ENCODE measurements at regions not wholly inside any gene's neighbourhood (a gene's known extent, or its start where the extent isn't known, plus 50 kb on each side); places are given as distances from the start of the nearest gene placed in this dataset.

DNA sequence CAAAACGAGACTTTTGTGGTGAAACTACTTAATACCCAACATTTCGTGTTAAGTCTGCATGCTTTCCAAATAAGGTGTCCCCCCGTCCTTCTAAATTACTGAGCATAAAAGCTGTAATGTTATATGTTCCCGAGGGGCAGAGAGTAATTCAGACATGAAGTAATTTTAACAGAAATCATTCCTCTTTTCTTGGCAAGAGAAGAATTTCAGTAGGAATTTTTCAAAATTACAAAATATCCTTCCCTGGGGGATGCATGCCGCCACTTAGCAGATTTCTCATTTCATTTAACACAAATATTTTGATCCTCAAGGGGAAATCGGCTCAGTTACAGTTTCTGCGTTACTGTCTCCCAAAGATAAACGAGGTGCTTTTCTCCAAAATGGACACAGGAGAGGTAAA is 213.2 kb upstream of the RHOBTB1 start:
- TF ChIP-seq, protein P1, sequence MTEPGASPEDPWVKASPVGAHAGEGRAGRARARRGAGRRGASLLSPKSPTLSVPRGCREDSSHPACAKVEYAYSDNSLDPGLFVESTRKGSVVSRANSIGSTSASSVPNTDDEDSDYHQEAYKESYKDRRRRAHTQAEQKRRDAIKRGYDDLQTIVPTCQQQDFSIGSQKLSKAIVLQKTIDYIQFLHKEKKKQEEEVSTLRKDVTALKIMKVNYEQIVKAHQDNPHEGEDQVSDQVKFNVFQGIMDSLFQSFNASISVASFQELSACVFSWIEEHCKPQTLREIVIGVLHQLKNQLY (CRISPR knock-in tag; IDR thresholded peaks at IDR 0.05): no peak
- TF ChIP-seq, protein P2, sequence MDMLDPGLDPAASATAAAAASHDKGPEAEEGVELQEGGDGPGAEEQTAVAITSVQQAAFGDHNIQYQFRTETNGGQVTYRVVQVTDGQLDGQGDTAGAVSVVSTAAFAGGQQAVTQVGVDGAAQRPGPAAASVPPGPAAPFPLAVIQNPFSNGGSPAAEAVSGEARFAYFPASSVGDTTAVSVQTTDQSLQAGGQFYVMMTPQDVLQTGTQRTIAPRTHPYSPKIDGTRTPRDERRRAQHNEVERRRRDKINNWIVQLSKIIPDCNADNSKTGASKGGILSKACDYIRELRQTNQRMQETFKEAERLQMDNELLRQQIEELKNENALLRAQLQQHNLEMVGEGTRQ (IDR thresholded peaks at IDR 0.05; ENCODE audit: low read depth, low read length): no peak
- TF ChIP-seq, protein P2 (CRISPR knock-in tag; IDR thresholded peaks at IDR 0.05; ENCODE audit: borderline replicate concordance): no peak
- TF ChIP-seq POLR2G (IDR thresholded peaks at IDR 0.05; ENCODE audit: low read depth, low read length) (no peak), ZFP36L2 (CRISPR knock-in tag; IDR thresholded peaks at IDR 0.05) (no peak), PAWR (CRISPR knock-in tag; IDR thresholded peaks at IDR 0.05; ENCODE audit: borderline replicate concordance) (no peak), ZBTB8A (CRISPR knock-in tag; IDR thresholded peaks at IDR 0.05; ENCODE audit: borderline replicate concordance, low read depth) (no peak), NRL (CRISPR knock-in tag; IDR thresholded peaks at IDR 0.05; ENCODE audit: borderline replicate concordance) (no peak), SNAPC2 (CRISPR knock-in tag; IDR thresholded peaks at IDR 0.05) (no peak), ONECUT2 (CRISPR knock-in tag; IDR thresholded peaks at IDR 0.05) (no peak), ATAD3A (CRISPR knock-in tag; IDR thresholded peaks at IDR 0.05) (no peak), ZSCAN29 (CRISPR knock-in tag; conservative IDR thresholded peaks at IDR 0.05) (no peak)
- TF ChIP-seq, protein P3, sequence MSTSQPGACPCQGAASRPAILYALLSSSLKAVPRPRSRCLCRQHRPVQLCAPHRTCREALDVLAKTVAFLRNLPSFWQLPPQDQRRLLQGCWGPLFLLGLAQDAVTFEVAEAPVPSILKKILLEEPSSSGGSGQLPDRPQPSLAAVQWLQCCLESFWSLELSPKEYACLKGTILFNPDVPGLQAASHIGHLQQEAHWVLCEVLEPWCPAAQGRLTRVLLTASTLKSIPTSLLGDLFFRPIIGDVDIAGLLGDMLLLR (CRISPR knock-in tag; IDR thresholded peaks at IDR 0.05): no peak
- TF ChIP-seq, protein P4, sequence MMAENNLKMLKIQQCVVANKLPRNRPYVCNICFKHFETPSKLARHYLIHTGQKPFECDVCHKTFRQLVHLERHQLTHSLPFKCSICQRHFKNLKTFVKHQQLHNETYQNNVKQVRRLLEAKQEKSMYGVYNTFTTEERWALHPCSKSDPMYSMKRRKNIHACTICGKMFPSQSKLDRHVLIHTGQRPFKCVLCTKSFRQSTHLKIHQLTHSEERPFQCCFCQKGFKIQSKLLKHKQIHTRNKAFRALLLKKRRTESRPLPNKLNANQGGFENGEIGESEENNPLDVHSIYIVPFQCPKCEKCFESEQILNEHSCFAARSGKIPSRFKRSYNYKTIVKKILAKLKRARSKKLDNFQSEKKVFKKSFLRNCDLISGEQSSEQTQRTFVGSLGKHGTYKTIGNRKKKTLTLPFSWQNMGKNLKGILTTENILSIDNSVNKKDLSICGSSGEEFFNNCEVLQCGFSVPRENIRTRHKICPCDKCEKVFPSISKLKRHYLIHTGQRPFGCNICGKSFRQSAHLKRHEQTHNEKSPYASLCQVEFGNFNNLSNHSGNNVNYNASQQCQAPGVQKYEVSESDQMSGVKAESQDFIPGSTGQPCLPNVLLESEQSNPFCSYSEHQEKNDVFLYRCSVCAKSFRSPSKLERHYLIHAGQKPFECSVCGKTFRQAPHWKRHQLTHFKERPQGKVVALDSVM (CRISPR knock-in tag; IDR thresholded peaks at IDR 0.05): no peak
- TF ChIP-seq, protein P5, sequence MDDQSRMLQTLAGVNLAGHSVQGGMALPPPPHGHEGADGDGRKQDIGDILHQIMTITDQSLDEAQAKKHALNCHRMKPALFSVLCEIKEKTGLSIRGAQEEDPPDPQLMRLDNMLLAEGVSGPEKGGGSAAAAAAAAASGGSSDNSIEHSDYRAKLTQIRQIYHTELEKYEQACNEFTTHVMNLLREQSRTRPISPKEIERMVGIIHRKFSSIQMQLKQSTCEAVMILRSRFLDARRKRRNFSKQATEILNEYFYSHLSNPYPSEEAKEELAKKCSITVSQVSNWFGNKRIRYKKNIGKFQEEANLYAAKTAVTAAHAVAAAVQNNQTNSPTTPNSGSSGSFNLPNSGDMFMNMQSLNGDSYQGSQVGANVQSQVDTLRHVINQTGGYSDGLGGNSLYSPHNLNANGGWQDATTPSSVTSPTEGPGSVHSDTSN (CRISPR knock-in tag; IDR thresholded peaks at IDR 0.05; ENCODE audit: borderline replicate concordance): no peak
- no peak overlapping the region for H3K9ac ChIP-seq (ENCODE audit: insufficient read depth, low read depth, low read length)
- no TSS peak for BruUV-seq (replicated peaks)
- H3K9me3 ChIP-seq (ENCODE audit: low read length): no peaks in the 10 kb centered on the region
- ChIA-PET CTCF (ENCODE audit: low intra/inter-chr PET ratio, low total read pairs) (no interaction called here), POLR2A (no interaction called here)
- DNase-seq (ENCODE audit: low spot score) (no peak), FAIRE-seq (no peak), ATAC-seq (no peak)
- H3K4me3 ChIP-seq (replicated peaks in 1 of 3; ENCODE audit: insufficient read depth in 1 of 3, low read depth in 2 of 3, low read length in 3 of 3): no peak overlapping the region
- no peaks in the 10 kb centered on the region for H3K27me3 ChIP-seq (ENCODE audit: control insufficient read depth in 1 of 2, insufficient read depth in 2 of 2, low read length in 2 of 2)
- H3K36me3 ChIP-seq (replicated peaks in 1 of 2; ENCODE audit: control insufficient read depth in 1 of 2, insufficient read depth in 2 of 2, low read length in 2 of 2): no peaks in the 10 kb centered on the region
- in situ Hi-C loops (cut with HindIII; ENCODE audit: extremely low pct_ligation_motif_present, low pct_unique_long_range_greater_than_20kb): no loop called here
- H2AFZ ChIP-seq (ENCODE audit: low read length): no peak overlapping the region
- no peak overlapping the region for H3K27ac ChIP-seq (ENCODE audit: extremely low read length, insufficient read depth, low read length)
- no peak overlapping the region for H3K4me2 ChIP-seq (ENCODE audit: low read depth, low read length)
- intact Hi-C loops (cut with micrococcal nuclease; ENCODE audit: unreplicated experiment): no loop called here
- no peaks in the 10 kb centered on the region for H4K20me1 ChIP-seq (ENCODE audit: insufficient read depth, low read length)
- WGBS (ENCODE audit: low lambda C conversion rate): 28% methylated on average over 8 of the region's 8 CpGs
- no peaks in the 10 kb centered on the region for H3K79me2 ChIP-seq (ENCODE audit: insufficient read depth, low read length)
- H3K4me1 ChIP-seq (ENCODE audit: insufficient read depth, low read length): no peaks in the 10 kb centered on the region
